ENCODE measurements at regions not wholly inside any gene's neighbourhood (a gene's known extent, or its start where the extent isn't known, plus 50 kb on each side); places are given as distances from the start of the nearest gene placed in this dataset.

GRCh38 chrX:131938749-131939148 lies 84.4 kb upstream of the STK26 start:
- Histone ChIP-seq H3K4me3 (ENCODE audit: low read length) (no peak overlapping the region), H3K27ac (ENCODE audit: low read length) (no peak overlapping the region), H3K4me1 (ENCODE audit: control insufficient read depth, insufficient read depth, low read length) (no peaks in the 10 kb centered on the region), H3K36me3 (ENCODE audit: control insufficient read depth, insufficient read depth, low read length) (no peaks in the 10 kb centered on the region), H3K9me3 (ENCODE audit: control insufficient read depth, insufficient read depth, low read length) (no peaks in the 10 kb centered on the region), H3K27me3 (ENCODE audit: control insufficient read depth, insufficient read depth, low read length) (no peaks in the 10 kb centered on the region)
- no CpG with 5 or more reads among the region's 8 CpGs for WGBS (ENCODE audit: insufficient coverage, insufficient read length)
- no peak for DNase-seq (ENCODE audit: low read depth, low spot score)

GRCh38 chrX:131942034-131942433 lies 81.1 kb upstream of the STK26 start:
- H3K9me3 ChIP-seq (ENCODE audit: control insufficient read depth, insufficient read depth, low read length), result no peaks in the 10 kb centered on the region
- H3K4me1 ChIP-seq (ENCODE audit: control insufficient read depth, insufficient read depth, low read length), result no peaks in the 10 kb centered on the region
- no peak for DNase-seq (ENCODE audit: low read depth, low spot score)
- no CpG with 5 or more reads among the region's 2 CpGs for WGBS (ENCODE audit: insufficient coverage, insufficient read length)
- H3K36me3 ChIP-seq (ENCODE audit: control insufficient read depth, insufficient read depth, low read length), result no peaks in the 10 kb centered on the region
- H3K4me3 ChIP-seq (ENCODE audit: low read length), result no peak overlapping the region
- H3K27me3 ChIP-seq (ENCODE audit: control insufficient read depth, insufficient read depth, low read length), result no peaks in the 10 kb centered on the region
- no peak overlapping the region for H3K27ac ChIP-seq (ENCODE audit: low read length)

GRCh38 chrX:131944936-131945902 lies 77.9 kb upstream of the STK26 start:
- Histone ChIP-seq H3K36me3 (ENCODE audit: control insufficient read depth, insufficient read depth, low read length) (no peaks in the 10 kb centered on the region), H3K27ac (ENCODE audit: low read length) (no peak overlapping the region), H3K4me3 (ENCODE audit: low read length) (no peak overlapping the region), H3K9me3 (ENCODE audit: control insufficient read depth, insufficient read depth, low read length) (no peaks in the 10 kb centered on the region), H3K27me3 (ENCODE audit: control insufficient read depth, insufficient read depth, low read length) (no peaks in the 10 kb centered on the region), H3K4me1 (ENCODE audit: control insufficient read depth, insufficient read depth, low read length) (no peaks in the 10 kb centered on the region)
- no CpG with 5 or more reads among the region's 7 CpGs for WGBS (ENCODE audit: insufficient coverage, insufficient read length)
- DNase-seq (ENCODE audit: low read depth, low spot score), result no peak

- no CpG with 5 or more reads among the region's 3 CpGs for WGBS (ENCODE audit: insufficient coverage, insufficient read length)
These were observed 71.9 kb upstream of the STK26 start for GRCh38 chrX:131951166-131951565.

GRCh38 chrX:131955099-131955777 lies 67.9 kb upstream of the STK26 start:
- Histone ChIP-seq H3K4me3 (ENCODE audit: low read length) (no peak overlapping the region), H3K9me3 (ENCODE audit: control insufficient read depth, insufficient read depth, low read length) (no peaks in the 10 kb centered on the region), H3K36me3 (ENCODE audit: control insufficient read depth, insufficient read depth, low read length) (no peaks in the 10 kb centered on the region), H3K4me1 (ENCODE audit: control insufficient read depth, insufficient read depth, low read length) (no peaks in the 10 kb centered on the region), H3K27me3 (ENCODE audit: control insufficient read depth, insufficient read depth, low read length) (no peaks in the 10 kb centered on the region), H3K27ac (ENCODE audit: low read length) (no peak overlapping the region)
- WGBS (ENCODE audit: insufficient coverage, insufficient read length), result no CpG with 5 or more reads among the region's 2 CpGs
- no peak for DNase-seq (ENCODE audit: low read depth, low spot score)

More at GRCh38 chrX:131951166-131951565, 71.9 kb upstream of the STK26 start:
- H3K27ac ChIP-seq (ENCODE audit: low read length), result no peak overlapping the region
- no peaks in the 10 kb centered on the region for H3K9me3 ChIP-seq (ENCODE audit: control insufficient read depth, insufficient read depth, low read length)
- no peaks in the 10 kb centered on the region for H3K36me3 ChIP-seq (ENCODE audit: control insufficient read depth, insufficient read depth, low read length)
- H3K4me1 ChIP-seq (ENCODE audit: control insufficient read depth, insufficient read depth, low read length), result no peaks in the 10 kb centered on the region
- no peak overlapping the region for H3K4me3 ChIP-seq (ENCODE audit: low read length)
- H3K27me3 ChIP-seq (ENCODE audit: control insufficient read depth, insufficient read depth, low read length), result no peaks in the 10 kb centered on the region
- DNase-seq (ENCODE audit: low read depth, low spot score), result no peak

- Histone ChIP-seq H3K27ac (ENCODE audit: low read length) (no peak overlapping the region), H3K36me3 (ENCODE audit: control insufficient read depth, insufficient read depth, low read length) (no peaks in the 10 kb centered on the region)
- WGBS (ENCODE audit: insufficient coverage, insufficient read length), result no CpG with 5 or more reads among the region's 1 CpG
These were observed 64.4 kb upstream of the STK26 start for GRCh38 chrX:131958724-131959123.

GRCh38 chrX:131970347-131970746 lies 52.8 kb upstream of the STK26 start:
- H3K27me3 ChIP-seq (ENCODE audit: control insufficient read depth, insufficient read depth, low read length), result no peaks in the 10 kb centered on the region
- H3K4me3 ChIP-seq (ENCODE audit: low read length), result no peak overlapping the region
- H3K4me1 ChIP-seq (ENCODE audit: control insufficient read depth, insufficient read depth, low read length), result no peaks in the 10 kb centered on the region
- H3K27ac ChIP-seq (ENCODE audit: low read length), result no peak overlapping the region
- H3K36me3 ChIP-seq (ENCODE audit: control insufficient read depth, insufficient read depth, low read length), result no peaks in the 10 kb centered on the region
- DNase-seq (ENCODE audit: low read depth, low spot score), result no peak
- H3K9me3 ChIP-seq (ENCODE audit: control insufficient read depth, insufficient read depth, low read length), result no peaks in the 10 kb centered on the region
- no CpG with 5 or more reads among the region's 2 CpGs for WGBS (ENCODE audit: insufficient coverage, insufficient read length)

More at GRCh38 chrX:131958724-131959123, 64.4 kb upstream of the STK26 start:
- Histone ChIP-seq H3K9me3 (ENCODE audit: control insufficient read depth, insufficient read depth, low read length) (no peaks in the 10 kb centered on the region), H3K27me3 (ENCODE audit: control insufficient read depth, insufficient read depth, low read length) (no peaks in the 10 kb centered on the region), H3K4me1 (ENCODE audit: control insufficient read depth, insufficient read depth, low read length) (no peaks in the 10 kb centered on the region), H3K4me3 (ENCODE audit: low read length) (no peak overlapping the region)
- DNase-seq (ENCODE audit: low read depth, low spot score), result no peak

All from iPS DF 6.9 (cell line).